GM18520 (cell line): ENCODE measurements at regions not wholly inside any gene's neighbourhood (a gene's known extent, or its start where the extent isn't known, plus 50 kb on each side); places are given as distances from the start of the nearest gene placed in this dataset.
"Not testable (repeated sequence)": the region's sequence is repeated elsewhere in the genome, so short reads cannot be mapped to it uniquely, and the experiment has no call there.

ENCODE experiments used
- ATAC-seq: cut with Tn5 transposase; IDR thresholded peaks from one replicate; pipeline ENCODE4 v1.9.1; 2021; ENCODE audit not compliant: unreplicated experiment

- ATAC-seq, result not testable (repeated sequence)
Observed at GRCh38 chr6:165765256-165765655, 102.2 kb upstream of the PDE10A start.

- ATAC-seq, result no peak
Observed at GRCh38 chr6:165762876-165763275, 99.8 kb upstream of the PDE10A start.

GRCh38 chr6:165762125-165762524 is 99.1 kb upstream of the PDE10A start:
- ATAC-seq, result no peak

- ATAC-seq, result no peak
Observed at GRCh38 chr6:165760803-165761185, 97.8 kb upstream of the PDE10A start.

- no peak for ATAC-seq
Observed at GRCh38 chr6:165760126-165760802, 97.2 kb upstream of the PDE10A start.

GRCh38 chr6:165758441-165758840 is 95.4 kb upstream of the PDE10A start:
- no peak for ATAC-seq

GRCh38 chr6:165755583-165755982 is 92.5 kb upstream of the PDE10A start:
- no peak for ATAC-seq

GRCh38 chr6:165753506-165753905 is 90.5 kb upstream of the PDE10A start:
- ATAC-seq, result no peak

GRCh38 chr6:165752451-165752850 is 89.4 kb upstream of the PDE10A start:
- ATAC-seq, result no peak

- ATAC-seq, result no peak
Observed at GRCh38 chr6:165751486-165751885, 88.4 kb upstream of the PDE10A start.

GRCh38 chr6:165749163-165749562 is 86.1 kb upstream of the PDE10A start:
- ATAC-seq, result no peak

- no peak for ATAC-seq
Observed at GRCh38 chr6:165748390-165748789, 85.3 kb upstream of the PDE10A start.

GRCh38 chr6:165747963-165748362 is 84.9 kb upstream of the PDE10A start:
- ATAC-seq, result no peak

GRCh38 chr6:165746331-165746730 is 83.3 kb upstream of the PDE10A start:
- ATAC-seq, result no peak

- ATAC-seq, result peak; percentile 54
Observed at GRCh38 chr6:165745492-165745891, 82.5 kb upstream of the PDE10A start.

- ATAC-seq, result no peak
Observed at GRCh38 chr6:165744555-165745228, 81.7 kb upstream of the PDE10A start.

- no peak for ATAC-seq
Observed at GRCh38 chr6:165743366-165743898, 80.4 kb upstream of the PDE10A start.

- no peak for ATAC-seq
Observed at GRCh38 chr6:165742047-165742446, 79.0 kb upstream of the PDE10A start.

- ATAC-seq, result no peak
Observed at GRCh38 chr6:165737396-165737795, 74.4 kb upstream of the PDE10A start.

- ATAC-seq, result no peak
Observed at GRCh38 chr6:165735065-165735464, 72.0 kb upstream of the PDE10A start.

- no peak for ATAC-seq
Observed at GRCh38 chr6:165733489-165733791, 70.4 kb upstream of the PDE10A start.

- peak; percentile 60 for ATAC-seq
Observed at GRCh38 chr6:165732696-165733488, 69.9 kb upstream of the PDE10A start.
